ENCODE measurements at regions not wholly inside any gene's neighbourhood (a gene's known extent, or its start where the extent isn't known, plus 50 kb on each side); places are given as distances from the start of the nearest gene placed in this dataset.
A peak's percentile ranks its signal among the peaks of the same experiment; 100 is the strongest.
"Not testable (repeated sequence)": the region's sequence is repeated elsewhere in the genome, so short reads cannot be mapped to it uniquely, and the experiment has no call there.

DNA sequence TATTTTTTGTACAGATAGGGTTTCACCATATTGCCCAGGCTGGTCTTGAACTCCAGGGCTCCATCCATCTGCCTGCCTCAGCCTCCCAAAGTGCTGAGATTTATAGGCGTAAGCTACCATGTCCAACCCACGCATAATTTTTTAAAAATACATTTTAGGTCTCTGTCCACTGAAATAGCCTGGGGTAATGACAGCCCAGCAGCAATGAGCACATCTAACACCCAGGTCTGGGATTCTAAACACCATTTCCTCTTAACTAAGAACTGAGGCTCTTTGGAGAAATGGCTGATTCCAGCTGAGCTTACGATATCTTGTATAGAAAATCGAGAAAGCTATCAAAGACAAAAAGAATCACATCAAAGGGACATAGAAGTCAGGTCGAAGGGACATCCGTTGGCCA, 245.3 kb downstream of the PARN start:
- no peak for DNase-seq (ENCODE audit: low read depth)
- H3K4me3 ChIP-seq (ENCODE audit: low read length): no peak overlapping the region
- TF ChIP-seq, protein P1, sequence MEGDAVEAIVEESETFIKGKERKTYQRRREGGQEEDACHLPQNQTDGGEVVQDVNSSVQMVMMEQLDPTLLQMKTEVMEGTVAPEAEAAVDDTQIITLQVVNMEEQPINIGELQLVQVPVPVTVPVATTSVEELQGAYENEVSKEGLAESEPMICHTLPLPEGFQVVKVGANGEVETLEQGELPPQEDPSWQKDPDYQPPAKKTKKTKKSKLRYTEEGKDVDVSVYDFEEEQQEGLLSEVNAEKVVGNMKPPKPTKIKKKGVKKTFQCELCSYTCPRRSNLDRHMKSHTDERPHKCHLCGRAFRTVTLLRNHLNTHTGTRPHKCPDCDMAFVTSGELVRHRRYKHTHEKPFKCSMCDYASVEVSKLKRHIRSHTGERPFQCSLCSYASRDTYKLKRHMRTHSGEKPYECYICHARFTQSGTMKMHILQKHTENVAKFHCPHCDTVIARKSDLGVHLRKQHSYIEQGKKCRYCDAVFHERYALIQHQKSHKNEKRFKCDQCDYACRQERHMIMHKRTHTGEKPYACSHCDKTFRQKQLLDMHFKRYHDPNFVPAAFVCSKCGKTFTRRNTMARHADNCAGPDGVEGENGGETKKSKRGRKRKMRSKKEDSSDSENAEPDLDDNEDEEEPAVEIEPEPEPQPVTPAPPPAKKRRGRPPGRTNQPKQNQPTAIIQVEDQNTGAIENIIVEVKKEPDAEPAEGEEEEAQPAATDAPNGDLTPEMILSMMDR (conservative IDR thresholded peaks at IDR 0.05; ENCODE audit: low read length): no peak

DNA sequence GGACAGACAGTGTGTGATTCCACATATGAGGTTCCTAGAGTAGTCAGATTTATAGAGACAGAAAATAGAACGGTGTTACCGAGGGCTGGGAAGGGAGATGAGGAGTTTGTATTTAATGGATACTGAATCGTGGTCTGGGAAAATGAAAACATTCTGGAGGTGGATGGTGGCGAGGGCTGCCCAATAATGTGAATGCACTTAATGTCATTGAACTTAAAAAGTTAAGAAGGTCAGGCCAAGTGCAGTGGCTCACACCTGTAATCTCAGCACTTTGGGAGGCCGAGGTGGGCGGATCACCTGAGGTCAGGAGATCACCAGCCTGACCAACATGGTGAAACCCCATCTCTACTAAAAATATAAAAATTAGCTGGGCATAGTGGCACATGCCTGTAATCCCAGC, 246.2 kb downstream of the PARN start:
- H3K4me3 ChIP-seq (ENCODE audit: low read length); DNase-seq (ENCODE audit: low read depth): not testable (repeated sequence)

DNA sequence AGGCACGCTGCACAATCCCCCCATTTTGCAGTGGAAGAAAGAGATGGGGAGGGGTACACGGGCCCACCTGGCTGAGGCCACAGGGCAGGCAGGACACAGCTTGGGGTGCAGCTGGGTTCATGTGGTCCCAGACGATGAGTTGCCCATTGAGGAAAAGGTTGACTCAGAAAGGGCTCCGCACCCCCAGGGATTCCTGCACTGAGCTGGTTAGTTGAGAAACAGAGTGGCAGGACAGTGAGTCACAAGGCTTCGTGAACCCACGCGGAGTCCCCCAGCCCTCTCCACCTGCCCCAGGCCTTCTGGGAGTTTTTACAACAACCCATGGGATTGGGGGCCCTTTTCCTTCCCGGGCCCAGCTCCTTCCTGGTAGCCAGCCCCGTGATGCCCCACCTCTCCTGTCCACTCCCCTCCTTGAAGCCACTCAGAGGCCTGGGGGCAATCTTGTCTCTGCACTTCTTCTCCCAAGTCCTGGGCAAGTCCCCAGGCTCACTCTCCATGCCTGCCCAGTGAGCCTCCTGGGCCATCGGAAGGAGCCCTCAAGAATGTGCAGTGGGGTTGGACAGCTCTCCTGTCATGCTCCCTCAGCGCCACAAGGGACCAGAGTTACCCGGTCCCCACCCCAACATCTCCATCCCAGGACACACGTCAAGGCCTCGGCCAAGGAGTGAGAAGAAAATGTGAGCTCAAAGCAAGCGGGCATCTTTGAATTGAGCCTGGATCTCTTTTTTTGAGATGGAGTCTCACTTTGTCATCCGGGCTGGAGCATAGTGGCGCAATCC, 251.2 kb downstream of the PARN start:
- DNase-seq (ENCODE audit: low read depth): peak; percentile 77
- no peak overlapping the region for H3K4me3 ChIP-seq (ENCODE audit: low read length)
- TF ChIP-seq, protein P1 (conservative IDR thresholded peaks at IDR 0.05; ENCODE audit: low read length): no peak

DNA sequence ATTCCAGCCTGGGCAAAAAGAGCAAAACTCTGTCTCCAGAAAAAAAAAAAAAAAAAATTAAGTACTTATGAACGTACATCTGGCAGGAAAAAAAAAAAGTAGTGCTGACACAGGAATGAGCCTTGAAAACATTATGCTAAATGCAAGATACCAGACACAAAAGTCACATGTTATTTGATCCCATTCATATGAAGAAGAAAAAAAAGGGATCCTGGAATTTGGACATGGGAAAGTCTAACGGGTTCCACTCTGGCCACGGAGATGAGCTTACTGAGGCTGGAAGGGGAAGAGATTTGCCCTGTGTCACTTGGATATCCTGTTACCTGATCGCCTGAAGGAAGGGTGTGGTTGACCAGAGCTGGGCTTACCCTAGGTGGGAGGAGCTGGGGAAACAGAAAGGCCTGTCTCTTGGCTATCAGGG, 251.9 kb downstream of the PARN start:
- TF ChIP-seq, protein P1 (conservative IDR thresholded peaks at IDR 0.05; ENCODE audit: low read length): no peak
- peak; percentile 95 for DNase-seq (ENCODE audit: low read depth)
- H3K4me3 ChIP-seq (ENCODE audit: low read length): no peak overlapping the region

DNA sequence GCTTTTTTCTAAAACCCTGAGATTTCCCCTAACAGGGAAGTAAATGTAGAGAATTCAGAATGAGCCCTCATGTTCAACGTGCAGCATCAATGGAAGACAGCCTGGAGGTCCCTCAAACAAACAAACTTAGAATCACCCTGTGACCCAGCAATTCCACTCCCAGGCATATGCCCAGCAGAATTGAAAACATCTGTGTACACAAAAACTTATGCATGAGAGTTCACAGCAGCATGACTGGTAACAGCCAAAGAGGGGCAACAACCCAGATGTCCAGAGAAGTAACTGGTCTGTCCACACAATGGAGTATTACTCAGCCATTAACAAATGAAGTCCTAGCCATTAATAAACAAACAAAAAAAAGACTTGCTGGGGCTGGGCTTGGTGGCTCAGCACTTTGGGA, 252.7 kb downstream of the PARN start:
- H3K4me3 ChIP-seq (ENCODE audit: low read length): no peak overlapping the region
- TF ChIP-seq, protein P1 (conservative IDR thresholded peaks at IDR 0.05; ENCODE audit: low read length): no peak
- peak; percentile 34 for DNase-seq (ENCODE audit: low read depth)

DNA sequence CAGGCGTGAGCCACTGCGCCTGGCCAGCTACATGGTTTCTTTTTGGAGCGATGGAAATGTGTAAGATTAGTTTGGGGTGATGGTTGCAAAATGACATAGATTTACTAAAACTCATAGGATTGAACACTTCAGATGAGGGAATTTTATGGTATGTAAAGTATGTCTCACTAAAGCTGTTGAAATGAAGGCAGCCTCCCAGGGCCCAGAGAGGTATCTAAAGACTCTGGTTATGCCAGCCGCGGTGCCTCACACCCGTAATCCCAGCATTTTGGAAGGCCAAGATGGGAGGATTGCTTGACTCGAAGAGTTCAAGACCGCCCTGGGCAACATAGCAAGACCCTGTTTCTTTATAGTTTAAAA, 254.9 kb downstream of the PARN start:
- DNase-seq (ENCODE audit: low read depth): peak; percentile 60
- TF ChIP-seq, protein P1 (conservative IDR thresholded peaks at IDR 0.05; ENCODE audit: low read length): no peak
- H3K4me3 ChIP-seq (ENCODE audit: low read length): no peak overlapping the region

DNA sequence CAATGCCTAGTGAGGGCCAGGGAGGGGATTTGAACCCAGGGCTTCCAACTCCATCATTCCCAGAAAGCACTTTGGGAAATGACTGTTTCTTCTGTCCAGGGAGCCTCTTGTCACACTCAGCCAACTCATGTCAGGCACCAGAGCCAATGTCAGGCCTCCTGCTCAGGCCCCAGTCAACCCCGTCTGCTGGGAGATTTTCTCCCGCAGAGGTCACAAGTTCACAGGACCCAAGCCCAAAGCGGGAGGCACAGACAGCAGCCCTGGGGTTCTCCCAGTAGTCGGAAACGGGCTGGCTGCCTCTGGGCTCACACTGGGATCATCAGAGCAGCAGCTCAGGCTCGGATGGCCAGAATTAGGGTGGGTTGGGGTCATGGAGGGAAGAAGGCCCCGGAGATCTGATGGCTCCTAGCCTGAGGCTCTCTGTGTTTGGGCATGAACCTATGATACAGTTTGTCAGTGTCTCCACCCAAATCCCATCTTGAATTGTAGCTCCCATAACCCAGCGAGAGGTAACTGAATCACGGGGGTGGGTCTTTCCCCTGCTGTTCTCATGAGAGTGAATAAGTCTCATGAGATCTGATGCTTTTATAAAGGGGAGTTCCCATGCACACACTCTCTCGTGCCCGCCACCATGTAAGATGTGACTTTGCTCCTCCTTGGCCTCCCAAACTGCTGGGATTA, 255.5 kb downstream of the PARN start:
- no peak for DNase-seq (ENCODE audit: low read depth)
- TF ChIP-seq, protein P1 (conservative IDR thresholded peaks at IDR 0.05; ENCODE audit: low read length): no peak
- H3K4me3 ChIP-seq (ENCODE audit: low read length): no peak overlapping the region
